Activated T-cell treated with anti-CD3 and anti-CD28 coated beads for 4 hours (primary cell): ENCODE measurements at regions not wholly inside any gene's neighbourhood (a gene's known extent, or its start where the extent isn't known, plus 50 kb on each side); places are given as distances from the start of the nearest gene placed in this dataset.
"Not testable (repeated sequence)": the region's sequence is repeated elsewhere in the genome, so short reads cannot be mapped to it uniquely, and the experiment has no call there.

Source experiments
- DNase-seq: peaks from one replicate; pipeline ENCODE4 v3.0.0-alpha.2; 2020

GRCh38 chr3:8266730-8267131, 234.9 kb upstream of the LMCD1 start:
- no peak for DNase-seq

- no peak for DNase-seq
Measured at GRCh38 chr3:8273479-8273878, 228.1 kb upstream of the LMCD1 start.

- DNase-seq = no peak
Measured at GRCh38 chr3:8276056-8276455, 225.6 kb upstream of the LMCD1 start.

- DNase-seq = no peak
Measured at GRCh38 chr3:8276506-8276905, 225.1 kb upstream of the LMCD1 start.

- no peak for DNase-seq
Measured at GRCh38 chr3:8278448-8278847, 223.2 kb upstream of the LMCD1 start.

- no peak for DNase-seq
Measured at GRCh38 chr3:8279476-8279875, 222.1 kb upstream of the LMCD1 start.

- no peak for DNase-seq
Measured at GRCh38 chr3:8279886-8280550, 221.6 kb upstream of the LMCD1 start.

- no peak for DNase-seq
Measured at GRCh38 chr3:8282541-8283165, 219.0 kb upstream of the LMCD1 start.

- no peak for DNase-seq
Measured at GRCh38 chr3:8283193-8283592, 218.4 kb upstream of the LMCD1 start.

GRCh38 chr3:8286086-8286485, 215.5 kb upstream of the LMCD1 start:
- DNase-seq = no peak

- DNase-seq = no peak
Measured at GRCh38 chr3:8286749-8287148, 214.9 kb upstream of the LMCD1 start.

- no peak for DNase-seq
Measured at GRCh38 chr3:8290611-8291010, 211.0 kb upstream of the LMCD1 start.

GRCh38 chr3:8296461-8296860, 205.2 kb upstream of the LMCD1 start:
- no peak for DNase-seq

GRCh38 chr3:8298021-8298954, 203.3 kb upstream of the LMCD1 start:
- no peak for DNase-seq

GRCh38 chr3:8301977-8302735, 199.5 kb upstream of the LMCD1 start:
- no peak for DNase-seq

- DNase-seq = no peak
Measured at GRCh38 chr3:8303466-8303865, 198.2 kb upstream of the LMCD1 start.

GRCh38 chr3:8305371-8305770, 196.3 kb upstream of the LMCD1 start:
- DNase-seq = no peak

- DNase-seq = no peak
Measured at GRCh38 chr3:8307545-8308110, 194.0 kb upstream of the LMCD1 start.

GRCh38 chr3:8311321-8311720, 190.3 kb upstream of the LMCD1 start:
- DNase-seq = no peak

GRCh38 chr3:8312685-8313084, 188.9 kb upstream of the LMCD1 start:
- no peak for DNase-seq

GRCh38 chr3:8313560-8314267, 187.9 kb upstream of the LMCD1 start:
- no peak for DNase-seq

GRCh38 chr3:8315526-8315925, 186.1 kb upstream of the LMCD1 start:
- DNase-seq = not testable (repeated sequence)
